Panc1 (cell line): ENCODE measurements at regions not wholly inside any gene's neighbourhood (a gene's known extent, or its start where the extent isn't known, plus 50 kb on each side); places are given as distances from the start of the nearest gene placed in this dataset.

Source experiments
- ATAC-seq: fragments of 200-7000 bp; cut with Tn5 transposase; 2 replicates; pipeline ENCODE4 v1.9.1; 2020; ENCODE audit warnings: mild to moderate bottlenecking, moderate library complexity
- BruUV-seq: library from RNA; stranded (reverse); fragments of 400-500 nt; replicated peaks from 2 replicates; lab custom pipeline; 2021; lab: Mats Ljungman, UMichigan
- CTCF ChIA-PET: fragments of 300-600 bp; sonication (Branson Sonifier 250); formaldehyde crosslinking; loops from one replicate; lab custom pipeline; 2022; ENCODE audit warnings: antibody characterized with exemption; lab: Charles Lee
- POLR2A ChIA-PET: fragments of 300-600 bp; sonication (Branson Sonifier 250); formaldehyde crosslinking; loops from one replicate; lab custom pipeline; 2022; ENCODE audit warnings: antibody characterized with exemption; lab: Charles Lee
- DNase-seq: peaks from one replicate; pipeline ENCODE4 v3.0.0-alpha.2; 2010; ENCODE audit warnings: low read depth, low spot score
- H3K27ac ChIP-seq: 2 replicates; pipeline ENCODE4 v1.5.1; 2011; ENCODE audit warnings: mild to moderate bottlenecking, low read length, inconsistent platforms
- H3K27me3 ChIP-seq: fragments of 200-500 bp; sonication (Bioruptor generic); 2 replicates; pipeline ENCODE4 v1.6.0; 2014; ENCODE audit warnings: low read length, inconsistent platforms; ENCODE audit not compliant: control insufficient read depth, insufficient read depth
- H3K36me3 ChIP-seq: fragments of 200-500 bp; sonication (Bioruptor generic); 2 replicates; pipeline ENCODE4 v1.5.1; 2014; ENCODE audit warnings: inconsistent platforms, mild to moderate bottlenecking, low read length, moderate library complexity; ENCODE audit not compliant: control insufficient read depth, insufficient read depth
- H3K4me1 ChIP-seq: 2 replicates; pipeline ENCODE4 v1.5.1; 2011; ENCODE audit warnings: inconsistent platforms, mild to moderate bottlenecking, low read length, moderate library complexity; ENCODE audit not compliant: control insufficient read depth, insufficient read depth
- H3K4me3 ChIP-seq, 2 experiments: 2 replicates each; pipeline ENCODE4 v1.5.1; 2011 to 2012; ENCODE audit warnings: low read depth in 2 of 2, low read length in 2 of 2, mild to moderate bottlenecking in 2 of 2, inconsistent platforms in 1 of 2, moderate library complexity in 1 of 2
- H3K9me3 ChIP-seq: fragments of 200-500 bp; sonication (Bioruptor generic); 2 replicates; pipeline ENCODE4 v1.5.1; 2014; ENCODE audit warnings: low read depth, mild to moderate bottlenecking, inconsistent platforms, low read length, moderate library complexity; ENCODE audit not compliant: control insufficient read depth, insufficient read depth
- POLR2AphosphoS5 ChIP-seq: IDR thresholded peaks from 2 replicates; pipeline ENCODE4 v1.6.1; 2012; ENCODE audit warnings: mild to moderate bottlenecking, low read depth, low read length, moderate library complexity
- SIN3A ChIP-seq: IDR thresholded peaks from 2 replicates; pipeline ENCODE4 v1.6.1; 2012; ENCODE audit warnings: low read depth, mild to moderate bottlenecking, low read length, moderate library complexity, borderline replicate concordance; ENCODE audit not compliant: insufficient read depth
- TCF7L2 ChIP-seq: IDR thresholded peaks from 2 replicates; pipeline ENCODE4 v1.6.1; 2011; ENCODE audit warnings: mild to moderate bottlenecking, low read depth, low read length, inconsistent platforms
- in situ Hi-C: cut with HindIII; loops from 2 replicates; pipeline ENCODE4 v1.10.0; 2016; ENCODE audit warnings: low sequenced_read_pairs, low pct_unique_long_range_greater_than_20kb
- intact Hi-C: fragments of 100-400 bp; cut with micrococcal nuclease; formaldehyde crosslinking; loops from one replicate; pipeline ENCODE4 v1.10.0; 2022; ENCODE audit not compliant: unreplicated experiment
- TF ChIP-seq, protein P1 (sequence below), 2 experiments: IDR thresholded peaks; 2 replicates each; pipeline ENCODE4 v1.6.1; 2011 to 2012; ENCODE audit warnings: low read depth in 2 of 2, control low read depth in 1 of 2, low read length in 1 of 2, mild to moderate bottlenecking in 1 of 2, moderate library complexity in 1 of 2; ENCODE audit not compliant: insufficient read depth in 1 of 2
- TF ChIP-seq, protein P2 (sequence below): fragments of 450-650 bp; IDR thresholded peaks from 2 replicates; pipeline ENCODE4 v1.5.1; 2017; ENCODE audit warnings: mild to moderate bottlenecking

DNA sequence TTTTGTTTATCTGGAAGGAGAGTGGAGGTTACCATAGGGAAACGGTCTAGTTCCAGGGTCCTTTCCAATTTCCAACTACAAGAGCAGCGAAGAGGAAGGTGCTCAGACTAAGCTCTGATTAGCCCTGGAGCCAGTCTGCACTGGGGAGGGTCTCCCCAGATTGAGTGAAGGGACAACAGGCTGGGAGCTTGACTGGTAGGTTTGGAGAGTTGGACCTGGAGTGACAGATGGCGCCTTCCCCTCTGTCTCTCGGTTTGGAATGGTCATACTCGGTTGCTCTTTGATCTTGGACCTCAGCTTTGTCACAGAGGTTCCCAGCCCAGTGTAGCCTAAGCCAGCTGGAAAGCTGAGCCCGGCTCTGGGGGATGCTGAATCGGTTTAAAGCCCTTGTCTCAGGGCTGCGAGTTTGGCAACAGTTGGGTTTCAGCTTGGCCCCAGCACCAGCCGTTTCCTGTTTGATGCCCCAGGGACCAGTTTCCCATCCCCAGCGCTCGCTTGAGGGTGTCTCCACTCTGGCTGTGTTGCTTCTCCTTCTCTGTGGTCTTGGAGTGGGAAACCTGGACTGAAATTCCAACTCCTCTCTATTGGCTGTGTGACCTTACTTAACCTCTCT lies 53.1 kb upstream of the ULK4 start:
- no peaks in the 10 kb centered on the region for H3K27me3 ChIP-seq
- peak overlapping the region; percentile 75 to 89 for H3K4me3 ChIP-seq
- intact Hi-C loops (loop anchor here (5.0 to 10.0 kb wide), 3 partner anchors 53 to 120 kb away; partner anchors contain the start of gene ULK4), in situ Hi-C loops (no loop called here)
- peak overlapping the region; percentile 89 for H3K27ac ChIP-seq
- peaks cover 27% of the 10 kb centered on the region for H3K4me1 ChIP-seq
- POLR2A ChIA-PET = interaction anchor here (0.5 to 0.7 kb wide), 3 partner anchors 18 to 80 kb away, joined by 4 to 9 read pairs (median 5); no protein-coding TSS in a partner anchor
- peak; percentile 35 for ATAC-seq
- H3K36me3 ChIP-seq = no peaks in the 10 kb centered on the region; the same call in 1 of the 2 replicates
- no peaks in the 10 kb centered on the region for H3K9me3 ChIP-seq
- TF ChIP-seq TCF7L2 = peak; percentile 89
- TF ChIP-seq, protein P1, sequence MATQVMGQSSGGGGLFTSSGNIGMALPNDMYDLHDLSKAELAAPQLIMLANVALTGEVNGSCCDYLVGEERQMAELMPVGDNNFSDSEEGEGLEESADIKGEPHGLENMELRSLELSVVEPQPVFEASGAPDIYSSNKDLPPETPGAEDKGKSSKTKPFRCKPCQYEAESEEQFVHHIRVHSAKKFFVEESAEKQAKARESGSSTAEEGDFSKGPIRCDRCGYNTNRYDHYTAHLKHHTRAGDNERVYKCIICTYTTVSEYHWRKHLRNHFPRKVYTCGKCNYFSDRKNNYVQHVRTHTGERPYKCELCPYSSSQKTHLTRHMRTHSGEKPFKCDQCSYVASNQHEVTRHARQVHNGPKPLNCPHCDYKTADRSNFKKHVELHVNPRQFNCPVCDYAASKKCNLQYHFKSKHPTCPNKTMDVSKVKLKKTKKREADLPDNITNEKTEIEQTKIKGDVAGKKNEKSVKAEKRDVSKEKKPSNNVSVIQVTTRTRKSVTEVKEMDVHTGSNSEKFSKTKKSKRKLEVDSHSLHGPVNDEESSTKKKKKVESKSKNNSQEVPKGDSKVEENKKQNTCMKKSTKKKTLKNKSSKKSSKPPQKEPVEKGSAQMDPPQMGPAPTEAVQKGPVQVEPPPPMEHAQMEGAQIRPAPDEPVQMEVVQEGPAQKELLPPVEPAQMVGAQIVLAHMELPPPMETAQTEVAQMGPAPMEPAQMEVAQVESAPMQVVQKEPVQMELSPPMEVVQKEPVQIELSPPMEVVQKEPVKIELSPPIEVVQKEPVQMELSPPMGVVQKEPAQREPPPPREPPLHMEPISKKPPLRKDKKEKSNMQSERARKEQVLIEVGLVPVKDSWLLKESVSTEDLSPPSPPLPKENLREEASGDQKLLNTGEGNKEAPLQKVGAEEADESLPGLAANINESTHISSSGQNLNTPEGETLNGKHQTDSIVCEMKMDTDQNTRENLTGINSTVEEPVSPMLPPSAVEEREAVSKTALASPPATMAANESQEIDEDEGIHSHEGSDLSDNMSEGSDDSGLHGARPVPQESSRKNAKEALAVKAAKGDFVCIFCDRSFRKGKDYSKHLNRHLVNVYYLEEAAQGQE (IDR thresholded peaks at IDR 0.05; ENCODE audit: insufficient read depth in 1 of 2, low read depth in 2 of 2, low read length in 1 of 2) = no peak
- BruUV-seq = no TSS peak
- CTCF ChIA-PET = no interaction called here
- DNase-seq = no peak

GRCh38 chr3:42014458-42014920 lies 52.6 kb upstream of the ULK4 start:
- no peak for ATAC-seq
- intact Hi-C loops = loop anchor here (5.0 to 10.0 kb wide), 2 partner anchors 52 to 120 kb away; partner anchors contain the start of gene ULK4
- Histone ChIP-seq H3K27ac (peak overlapping the region; percentile 89), H3K36me3 (no peaks in the 10 kb centered on the region; the same call in 1 of the 2 replicates), H3K4me3 (peak overlapping the region; percentile 75 to 89), H3K9me3 (no peaks in the 10 kb centered on the region), H3K4me1 (peaks cover 22% of the 10 kb centered on the region), H3K27me3 (no peaks in the 10 kb centered on the region)
- ChIA-PET POLR2A (interaction anchor here (0.6 to 0.7 kb wide), 2 partner anchors 19 to 43 kb away, joined by 4 to 9 read pairs; no protein-coding TSS in a partner anchor), CTCF (interaction anchor here (0.7 kb wide), 1 partner anchor 47 kb away, joined by 5 read pairs; no protein-coding TSS in a partner anchor)
- TF ChIP-seq TCF7L2 (no peak), POLR2AphosphoS5 (no peak), SIN3A (no peak)
- TF ChIP-seq, protein P2, sequence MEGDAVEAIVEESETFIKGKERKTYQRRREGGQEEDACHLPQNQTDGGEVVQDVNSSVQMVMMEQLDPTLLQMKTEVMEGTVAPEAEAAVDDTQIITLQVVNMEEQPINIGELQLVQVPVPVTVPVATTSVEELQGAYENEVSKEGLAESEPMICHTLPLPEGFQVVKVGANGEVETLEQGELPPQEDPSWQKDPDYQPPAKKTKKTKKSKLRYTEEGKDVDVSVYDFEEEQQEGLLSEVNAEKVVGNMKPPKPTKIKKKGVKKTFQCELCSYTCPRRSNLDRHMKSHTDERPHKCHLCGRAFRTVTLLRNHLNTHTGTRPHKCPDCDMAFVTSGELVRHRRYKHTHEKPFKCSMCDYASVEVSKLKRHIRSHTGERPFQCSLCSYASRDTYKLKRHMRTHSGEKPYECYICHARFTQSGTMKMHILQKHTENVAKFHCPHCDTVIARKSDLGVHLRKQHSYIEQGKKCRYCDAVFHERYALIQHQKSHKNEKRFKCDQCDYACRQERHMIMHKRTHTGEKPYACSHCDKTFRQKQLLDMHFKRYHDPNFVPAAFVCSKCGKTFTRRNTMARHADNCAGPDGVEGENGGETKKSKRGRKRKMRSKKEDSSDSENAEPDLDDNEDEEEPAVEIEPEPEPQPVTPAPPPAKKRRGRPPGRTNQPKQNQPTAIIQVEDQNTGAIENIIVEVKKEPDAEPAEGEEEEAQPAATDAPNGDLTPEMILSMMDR = no peak
- TF ChIP-seq, protein P1 (IDR thresholded peaks at IDR 0.05; ENCODE audit: insufficient read depth in 1 of 2, low read depth in 2 of 2, low read length in 1 of 2) = no peak
- no peak for DNase-seq
- no TSS peak for BruUV-seq
- in situ Hi-C loops = no loop called here
